ENCODE measurements at regions not wholly inside any gene's neighbourhood (a gene's known extent, or its start where the extent isn't known, plus 50 kb on each side); places are given as distances from the start of the nearest gene placed in this dataset.

- DNase-seq (ENCODE audit: low read depth in 2 of 2), result no peak
Measured at GRCh38 chr5:106894964-106895363, 775.8 kb downstream of the EFNA5 start.

- no peak for DNase-seq (ENCODE audit: low read depth in 2 of 2)
Measured at GRCh38 chr5:106882035-106882434, 788.7 kb downstream of the EFNA5 start.

GRCh38 chr5:106880656-106881055 is 790.1 kb downstream of the EFNA5 start:
- no peak for DNase-seq (ENCODE audit: low read depth in 2 of 2)

- no peak for DNase-seq (ENCODE audit: low read depth in 2 of 2)
Measured at GRCh38 chr5:106877881-106878280, 792.9 kb downstream of the EFNA5 start.

- DNase-seq (ENCODE audit: low read depth in 2 of 2), result no peak
Measured at GRCh38 chr5:106876665-106877194, 794.0 kb downstream of the EFNA5 start.

GRCh38 chr5:106876298-106876622 is 794.5 kb downstream of the EFNA5 start:
- DNase-seq (ENCODE audit: low read depth in 2 of 2), result no peak

- no peak for DNase-seq (ENCODE audit: low read depth in 2 of 2)
Measured at GRCh38 chr5:106875591-106876297, 795.0 kb downstream of the EFNA5 start.

GRCh38 chr5:106874974-106875373 is 795.8 kb downstream of the EFNA5 start:
- DNase-seq (ENCODE audit: low read depth in 2 of 2), result no peak

GRCh38 chr5:106874531-106874930 is 796.2 kb downstream of the EFNA5 start:
- DNase-seq (ENCODE audit: low read depth in 2 of 2), result no peak

- no peak for DNase-seq (ENCODE audit: low read depth in 2 of 2)
Measured at GRCh38 chr5:106873568-106873967, 797.2 kb downstream of the EFNA5 start.

GRCh38 chr5:106865279-106865678 is 805.5 kb downstream of the EFNA5 start:
- no peak for DNase-seq (ENCODE audit: low read depth in 2 of 2)

GRCh38 chr5:106862450-106863193 is 808.1 kb downstream of the EFNA5 start:
- DNase-seq (ENCODE audit: low read depth in 2 of 2), result no peak

- DNase-seq (ENCODE audit: low read depth in 2 of 2), result no peak
Measured at GRCh38 chr5:106860398-106861044, 810.2 kb downstream of the EFNA5 start.

GRCh38 chr5:106858616-106859015 is 812.1 kb downstream of the EFNA5 start:
- DNase-seq (ENCODE audit: low read depth in 2 of 2), result no peak

- no peak for DNase-seq (ENCODE audit: low read depth in 2 of 2)
Measured at GRCh38 chr5:106854922-106855321, 815.8 kb downstream of the EFNA5 start.

- DNase-seq (ENCODE audit: low read depth in 2 of 2), result no peak
Measured at GRCh38 chr5:106854105-106854687, 816.5 kb downstream of the EFNA5 start.

GRCh38 chr5:106853266-106853665 is 817.5 kb downstream of the EFNA5 start:
- no peak for DNase-seq (ENCODE audit: low read depth in 2 of 2)

- DNase-seq (ENCODE audit: low read depth in 2 of 2), result no peak
Measured at GRCh38 chr5:106849266-106849665, 821.5 kb downstream of the EFNA5 start.

- no peak for DNase-seq (ENCODE audit: low read depth in 2 of 2)
Measured at GRCh38 chr5:106843812-106844416, 826.8 kb downstream of the EFNA5 start.

GRCh38 chr5:106833517-106833916 is 837.2 kb downstream of the EFNA5 start:
- DNase-seq (ENCODE audit: low read depth in 2 of 2), result no peak

- no peak for DNase-seq (ENCODE audit: low read depth in 2 of 2)
Measured at GRCh38 chr5:106827061-106827460, 843.7 kb downstream of the EFNA5 start.

- DNase-seq (ENCODE audit: low read depth in 2 of 2), result no peak
Measured at GRCh38 chr5:106825374-106825773, 845.4 kb downstream of the EFNA5 start.

Measured in stimulated activated CD4-positive, alpha-beta T cell treated with anti-CD3 and anti-CD28 coated beads, Interleukin-12 subunit alpha, Interleukin-12 subunit beta, amount 100 ng/mL, for 24 hours (primary cell).